A673 (cell line): ENCODE measurements at regions not wholly inside any gene's neighbourhood (a gene's known extent, or its start where the extent isn't known, plus 50 kb on each side); places are given as distances from the start of the nearest gene placed in this dataset.

Source experiments
- BruUV-seq: library from RNA; stranded (reverse); fragments of 400-500 nt; replicated peaks from 2 replicates; lab custom pipeline; 2021; lab: Mats Ljungman, UMichigan
- CTCF ChIA-PET: fragments of 300-600 bp; sonication (Branson Sonifier 250); formaldehyde crosslinking; loops from one replicate; lab custom pipeline; 2022; ENCODE audit warnings: antibody characterized with exemption; lab: Charles Lee
- POLR2A ChIA-PET: fragments of 300-600 bp; sonication (Branson Sonifier 250); formaldehyde crosslinking; loops from one replicate; lab custom pipeline; 2022; ENCODE audit warnings: antibody characterized with exemption; ENCODE audit not compliant: low non-redundant PET; lab: Charles Lee
- DNase-seq: peaks from one replicate; pipeline ENCODE4 v3.0.0-alpha.2; 2015; ENCODE audit warnings: low spot score
- H3K27ac ChIP-seq: fragments of 200-600 bp; sonication (generic); 2 replicates; pipeline ENCODE4 v1.5.1; 2016; ENCODE audit warnings: mixed run types, low read depth, mild to moderate bottlenecking, mixed read lengths, antibody characterized with exemption, low read length; ENCODE audit not compliant: poor library complexity, severe bottlenecking
- H3K27me3 ChIP-seq: fragments of 200-600 bp; sonication (generic); replicated peaks from 2 replicates; pipeline ENCODE4 v1.6.1; 2017; ENCODE audit warnings: mixed run types, low read depth, mild to moderate bottlenecking, mixed read lengths, antibody characterized with exemption, low read length; ENCODE audit not compliant: insufficient read depth, poor library complexity
- H3K36me3 ChIP-seq: fragments of 200-600 bp; sonication (generic); 2 replicates; pipeline ENCODE4 v1.6.1; 2016; ENCODE audit warnings: mixed run types, mild to moderate bottlenecking, mixed read lengths, antibody characterized with exemption, low read length; ENCODE audit not compliant: insufficient read depth, poor library complexity, severe bottlenecking
- H3K4me1 ChIP-seq: fragments of 200-600 bp; sonication (generic); 2 replicates; pipeline ENCODE4 v1.6.1; 2017; ENCODE audit warnings: mixed run types, mild to moderate bottlenecking, mixed read lengths, antibody characterized with exemption, low read length; ENCODE audit not compliant: insufficient read depth, poor library complexity, severe bottlenecking
- H3K4me3 ChIP-seq: fragments of 200-600 bp; sonication (generic); 2 replicates; pipeline ENCODE4 v1.5.1; 2016; ENCODE audit warnings: low read depth, mixed run types, mild to moderate bottlenecking, mixed read lengths, low read length; ENCODE audit not compliant: poor library complexity, severe bottlenecking
- H3K9me3 ChIP-seq: fragments of 200-600 bp; sonication (generic); 2 replicates; pipeline ENCODE4 v1.6.1; 2016; ENCODE audit warnings: mixed run types, low read depth, mild to moderate bottlenecking, mixed read lengths, antibody characterized with exemption, low read length; ENCODE audit not compliant: poor library complexity, severe bottlenecking
- EZH2 ChIP-seq: fragments of 200-600 bp; sonication (generic); IDR thresholded peaks from 2 replicates; pipeline ENCODE4 v1.6.1; 2017; ENCODE audit warnings: borderline replicate concordance, low read depth, mild to moderate bottlenecking, mixed read lengths, antibody characterized with exemption, low read length; ENCODE audit not compliant: poor library complexity, severe bottlenecking
- intact Hi-C: fragments of 100-400 bp; cut with micrococcal nuclease; formaldehyde crosslinking; loops from one replicate; pipeline ENCODE4 v1.10.0; 2022; ENCODE audit not compliant: unreplicated experiment
- TF ChIP-seq, protein P1 (sequence below): fragments of 300-800, 200-600 bp; sonication (generic); conservative IDR thresholded peaks from 2 replicates; pipeline ENCODE4 v1.5.1; 2017; ENCODE audit warnings: low read depth, mild to moderate bottlenecking, antibody characterized with exemption, low read length, moderate library complexity, mixed read lengths

DNA sequence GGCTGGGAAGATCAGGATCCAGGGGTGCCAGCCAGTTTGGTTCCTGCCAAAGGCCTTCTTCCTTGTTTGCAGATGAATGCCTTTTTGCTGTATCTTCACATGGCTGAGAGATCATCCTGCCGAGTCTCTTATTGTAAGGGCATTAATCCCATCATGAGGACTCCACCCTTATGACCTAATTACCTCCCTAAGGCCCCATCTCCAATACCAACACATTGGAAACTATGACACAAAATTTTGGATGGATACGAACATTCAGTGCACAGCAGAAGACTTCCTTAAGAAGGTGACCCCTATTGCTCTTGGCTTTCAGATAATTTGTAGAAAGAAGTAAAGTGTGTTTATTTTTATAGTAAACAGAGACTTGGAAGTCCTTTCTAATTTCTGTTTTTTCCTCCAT lies 1164.7 kb upstream of the CDH8 start:
- H3K4me1 ChIP-seq, result no peaks in the 10 kb centered on the region
- no peaks in the 10 kb centered on the region for H3K9me3 ChIP-seq
- no peaks in the 10 kb centered on the region for H3K27me3 ChIP-seq
- no peak for DNase-seq
- no TSS peak for BruUV-seq
- no peak overlapping the region for H3K27ac ChIP-seq
- TF ChIP-seq EZH2, result no peak
- TF ChIP-seq, protein P1, sequence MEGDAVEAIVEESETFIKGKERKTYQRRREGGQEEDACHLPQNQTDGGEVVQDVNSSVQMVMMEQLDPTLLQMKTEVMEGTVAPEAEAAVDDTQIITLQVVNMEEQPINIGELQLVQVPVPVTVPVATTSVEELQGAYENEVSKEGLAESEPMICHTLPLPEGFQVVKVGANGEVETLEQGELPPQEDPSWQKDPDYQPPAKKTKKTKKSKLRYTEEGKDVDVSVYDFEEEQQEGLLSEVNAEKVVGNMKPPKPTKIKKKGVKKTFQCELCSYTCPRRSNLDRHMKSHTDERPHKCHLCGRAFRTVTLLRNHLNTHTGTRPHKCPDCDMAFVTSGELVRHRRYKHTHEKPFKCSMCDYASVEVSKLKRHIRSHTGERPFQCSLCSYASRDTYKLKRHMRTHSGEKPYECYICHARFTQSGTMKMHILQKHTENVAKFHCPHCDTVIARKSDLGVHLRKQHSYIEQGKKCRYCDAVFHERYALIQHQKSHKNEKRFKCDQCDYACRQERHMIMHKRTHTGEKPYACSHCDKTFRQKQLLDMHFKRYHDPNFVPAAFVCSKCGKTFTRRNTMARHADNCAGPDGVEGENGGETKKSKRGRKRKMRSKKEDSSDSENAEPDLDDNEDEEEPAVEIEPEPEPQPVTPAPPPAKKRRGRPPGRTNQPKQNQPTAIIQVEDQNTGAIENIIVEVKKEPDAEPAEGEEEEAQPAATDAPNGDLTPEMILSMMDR, result no peak
- CTCF ChIA-PET, result no interaction called here
- POLR2A ChIA-PET, result no interaction called here
- intact Hi-C loops, result no loop called here
- H3K36me3 ChIP-seq, result no peaks in the 10 kb centered on the region
- H3K4me3 ChIP-seq, result no peak overlapping the region

DNA sequence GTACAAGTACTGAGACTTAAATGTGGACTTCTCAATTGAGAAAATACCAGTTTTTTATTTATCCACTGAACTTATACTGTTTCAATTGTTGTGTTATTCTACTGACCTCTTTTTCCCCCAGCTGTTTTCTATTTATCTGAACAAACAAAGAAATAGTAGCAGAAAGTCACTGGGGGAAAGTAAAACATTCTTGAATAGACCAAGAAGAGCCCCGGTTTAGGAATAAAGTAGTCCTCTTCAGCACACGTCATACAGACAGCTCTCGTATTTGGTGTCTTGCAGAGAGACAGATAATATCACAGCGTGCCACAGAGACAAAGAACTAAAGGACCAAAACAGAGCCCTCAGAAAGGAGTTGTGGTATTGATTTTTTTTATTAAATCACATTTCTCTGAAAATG lies 1159.1 kb upstream of the CDH8 start:
- Histone ChIP-seq H3K27me3 (no peaks in the 10 kb centered on the region), H3K4me1 (no peaks in the 10 kb centered on the region), H3K27ac (no peak overlapping the region), H3K9me3 (no peaks in the 10 kb centered on the region), H3K36me3 (no peaks in the 10 kb centered on the region), H3K4me3 (no peak overlapping the region)
- CTCF ChIA-PET, result no interaction called here
- DNase-seq, result no peak
- BruUV-seq, result no TSS peak
- intact Hi-C loops, result no loop called here
- no peak for TF ChIP-seq EZH2
- TF ChIP-seq, protein P1, result no peak
- POLR2A ChIA-PET, result no interaction called here

DNA sequence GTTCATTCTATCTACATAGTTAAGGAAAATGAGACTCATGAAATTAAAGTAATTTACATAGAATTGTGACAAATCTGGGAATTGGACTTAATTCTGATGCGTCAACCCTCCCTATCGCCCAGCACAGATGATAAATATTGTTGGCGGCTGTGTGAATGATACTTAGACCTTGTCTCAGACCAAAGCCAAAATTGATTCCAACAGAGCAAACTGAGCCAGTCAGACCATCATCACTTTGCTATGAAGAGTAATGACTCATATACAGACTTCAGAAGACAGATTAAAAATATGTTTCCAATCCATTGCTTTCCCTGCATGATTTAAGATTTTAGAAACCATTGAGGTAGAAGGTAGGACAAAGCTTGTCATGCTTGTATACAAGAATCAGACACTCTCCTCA lies 1156.7 kb upstream of the CDH8 start:
- intact Hi-C loops, result no loop called here
- Histone ChIP-seq H3K27me3 (no peaks in the 10 kb centered on the region), H3K27ac (no peak overlapping the region), H3K4me3 (no peak overlapping the region), H3K9me3 (no peaks in the 10 kb centered on the region), H3K36me3 (no peaks in the 10 kb centered on the region), H3K4me1 (no peaks in the 10 kb centered on the region)
- ChIA-PET CTCF (no interaction called here), POLR2A (no interaction called here)
- DNase-seq, result no peak
- no TSS peak for BruUV-seq
- TF ChIP-seq EZH2, result no peak
- TF ChIP-seq, protein P1, result no peak
